ENCODE measurements at regions not wholly inside any gene's neighbourhood (a gene's known extent, or its start where the extent isn't known, plus 50 kb on each side); places are given as distances from the start of the nearest gene placed in this dataset.

DNA sequence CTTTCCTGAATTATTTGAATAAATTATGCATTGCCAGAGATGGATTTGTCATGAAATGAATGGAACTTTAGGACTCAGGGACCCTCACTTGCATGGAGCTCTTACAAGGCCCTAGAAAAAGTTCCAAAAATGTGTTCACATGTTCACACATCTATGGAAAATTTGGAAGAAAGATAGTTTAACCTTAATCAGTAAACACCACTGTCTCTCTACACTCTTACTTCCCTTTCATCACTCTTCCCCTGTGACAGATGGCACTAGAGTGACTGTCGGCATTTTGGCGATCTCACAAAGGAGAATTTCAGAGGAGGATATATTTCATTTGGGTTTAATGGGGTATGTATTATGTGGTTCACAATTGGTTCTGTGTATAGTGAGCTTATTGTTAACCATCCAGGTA lies 600.8 kb downstream of the IGSF11 start:
- Histone ChIP-seq H3K4me3 (ENCODE audit: low read depth, low read length) (no peak overlapping the region), H3K9me3 (no peaks in the 10 kb centered on the region), H3K27me3 (replicated peaks; ENCODE audit: control insufficient read depth, insufficient read depth, low read length) (no peaks in the 10 kb centered on the region), H3K4me1 (peaks cover 18% of the 10 kb centered on the region), H3K36me3 (ENCODE audit: control insufficient read depth, insufficient read depth, low read length) (no peaks in the 10 kb centered on the region)
- DNase-seq: no peak
- BruUV-seq (replicated peaks): no TSS peak
- TF ChIP-seq, protein P1, sequence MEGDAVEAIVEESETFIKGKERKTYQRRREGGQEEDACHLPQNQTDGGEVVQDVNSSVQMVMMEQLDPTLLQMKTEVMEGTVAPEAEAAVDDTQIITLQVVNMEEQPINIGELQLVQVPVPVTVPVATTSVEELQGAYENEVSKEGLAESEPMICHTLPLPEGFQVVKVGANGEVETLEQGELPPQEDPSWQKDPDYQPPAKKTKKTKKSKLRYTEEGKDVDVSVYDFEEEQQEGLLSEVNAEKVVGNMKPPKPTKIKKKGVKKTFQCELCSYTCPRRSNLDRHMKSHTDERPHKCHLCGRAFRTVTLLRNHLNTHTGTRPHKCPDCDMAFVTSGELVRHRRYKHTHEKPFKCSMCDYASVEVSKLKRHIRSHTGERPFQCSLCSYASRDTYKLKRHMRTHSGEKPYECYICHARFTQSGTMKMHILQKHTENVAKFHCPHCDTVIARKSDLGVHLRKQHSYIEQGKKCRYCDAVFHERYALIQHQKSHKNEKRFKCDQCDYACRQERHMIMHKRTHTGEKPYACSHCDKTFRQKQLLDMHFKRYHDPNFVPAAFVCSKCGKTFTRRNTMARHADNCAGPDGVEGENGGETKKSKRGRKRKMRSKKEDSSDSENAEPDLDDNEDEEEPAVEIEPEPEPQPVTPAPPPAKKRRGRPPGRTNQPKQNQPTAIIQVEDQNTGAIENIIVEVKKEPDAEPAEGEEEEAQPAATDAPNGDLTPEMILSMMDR (IDR thresholded peaks at IDR 0.05; ENCODE audit: insufficient read depth in 1 of 2, low read depth in 1 of 2, low read length in 1 of 2, severe bottlenecking in 1 of 2, unreplicated experiment in 1 of 2): no peak
- ChIA-PET CTCF (no interaction called here), POLR2A (no interaction called here)
- Mint-ChIP-seq H3K36me3 (ENCODE audit: insufficient read depth, unreplicated experiment) (no peaks in the 10 kb centered on the region), H3K27ac (ENCODE audit: unreplicated experiment) (no peak overlapping the region), H3K4me3 (ENCODE audit: unreplicated experiment) (no peak overlapping the region), H3K4me1 (ENCODE audit: low read depth, unreplicated experiment) (peaks cover 13% of the 10 kb centered on the region), H3K27me3 (ENCODE audit: insufficient read depth, unreplicated experiment) (no peaks in the 10 kb centered on the region), H3K9me3 (ENCODE audit: unreplicated experiment) (no peaks in the 10 kb centered on the region)
- intact Hi-C loops (cut with micrococcal nuclease; ENCODE audit: unreplicated experiment): no loop called here

DNA sequence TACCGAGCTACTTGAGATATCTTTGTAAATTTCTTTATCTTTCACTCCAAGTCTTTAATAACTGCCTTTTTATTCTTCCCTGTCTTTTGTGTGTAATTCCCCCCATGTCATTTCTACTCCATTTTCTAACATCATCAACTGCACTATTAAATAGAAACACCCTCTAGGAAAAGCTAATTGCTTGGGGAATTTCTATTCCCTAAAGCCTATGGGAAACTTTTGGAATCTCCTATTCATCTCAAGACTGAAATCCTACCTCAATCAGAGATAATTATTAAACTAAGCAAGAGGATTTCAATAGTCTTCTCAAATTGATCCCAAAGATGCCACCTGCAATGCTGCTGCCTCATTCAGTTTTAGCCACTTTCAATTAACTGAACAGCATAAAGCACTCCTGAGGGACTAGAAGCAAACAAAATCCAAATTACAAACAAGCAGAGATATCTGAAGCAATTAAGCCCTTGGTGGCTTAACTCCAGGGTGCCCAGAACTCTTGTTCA lies 598.7 kb downstream of the IGSF11 start:
- POLR2A ChIA-PET: no interaction called here
- Mint-ChIP-seq H3K36me3 (ENCODE audit: insufficient read depth, unreplicated experiment) (no peaks in the 10 kb centered on the region), H3K4me1 (ENCODE audit: low read depth, unreplicated experiment) (peaks cover 13% of the 10 kb centered on the region), H3K9me3 (ENCODE audit: unreplicated experiment) (no peaks in the 10 kb centered on the region), H3K27me3 (ENCODE audit: insufficient read depth, unreplicated experiment) (no peaks in the 10 kb centered on the region), H3K27ac (ENCODE audit: unreplicated experiment) (peak overlapping the region; percentile 29), H3K4me3 (ENCODE audit: unreplicated experiment) (no peak overlapping the region)
- no peaks in the 10 kb centered on the region for H3K36me3 ChIP-seq (ENCODE audit: control insufficient read depth, insufficient read depth, low read length)
- DNase-seq: no peak
- intact Hi-C loops (cut with micrococcal nuclease; ENCODE audit: unreplicated experiment): no loop called here
- TF ChIP-seq, protein P1 (IDR thresholded peaks at IDR 0.05; ENCODE audit: insufficient read depth in 1 of 2, low read depth in 1 of 2, low read length in 1 of 2, severe bottlenecking in 1 of 2, unreplicated experiment in 1 of 2): no peak
- no peak overlapping the region for H3K4me3 ChIP-seq (ENCODE audit: low read depth, low read length)
- H3K4me1 ChIP-seq: peaks cover 18% of the 10 kb centered on the region
- BruUV-seq (replicated peaks): no TSS peak
- H3K9me3 ChIP-seq: no peaks in the 10 kb centered on the region
- H3K27me3 ChIP-seq (replicated peaks; ENCODE audit: control insufficient read depth, insufficient read depth, low read length): no peaks in the 10 kb centered on the region
- CTCF ChIA-PET: no interaction called here

DNA sequence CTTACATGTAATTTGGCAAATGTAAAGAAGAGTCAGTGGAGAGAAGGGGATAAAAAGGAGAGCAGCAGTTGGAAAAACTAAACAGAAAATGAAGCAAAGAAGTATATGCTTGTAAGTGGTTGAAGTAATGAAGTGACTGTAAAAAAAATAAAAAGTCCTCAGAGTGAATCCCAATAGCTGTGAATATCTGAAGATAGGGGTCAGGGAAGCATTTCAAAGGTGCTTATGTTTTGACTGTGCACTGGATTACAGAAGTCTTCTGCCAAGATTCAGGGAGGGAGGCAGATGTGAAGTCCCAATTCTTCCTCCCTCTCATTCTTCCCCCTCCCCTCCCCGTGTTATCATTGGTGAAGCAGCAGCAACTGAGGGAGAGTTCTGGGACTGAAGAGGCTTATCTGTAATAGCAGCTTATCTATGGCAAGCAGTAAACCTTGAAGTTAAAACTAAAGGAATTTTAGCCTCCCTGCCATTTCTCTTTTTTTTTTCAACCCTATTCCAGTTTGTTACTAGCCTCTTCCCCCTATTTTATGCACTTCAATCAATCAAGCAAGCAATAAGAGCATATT lies 597.9 kb downstream of the IGSF11 start:
- peak in 1 of 2 experiments; percentile 23 for DNase-seq
- H3K27me3 Mint-ChIP-seq (ENCODE audit: insufficient read depth, unreplicated experiment): no peaks in the 10 kb centered on the region
- BruUV-seq (replicated peaks): no TSS peak
- H3K36me3 Mint-ChIP-seq (ENCODE audit: insufficient read depth, unreplicated experiment): no peaks in the 10 kb centered on the region
- ChIA-PET CTCF (no interaction called here), POLR2A (no interaction called here)
- TF ChIP-seq, protein P1 (IDR thresholded peaks at IDR 0.05; ENCODE audit: insufficient read depth in 1 of 2, low read depth in 1 of 2, low read length in 1 of 2, severe bottlenecking in 1 of 2, unreplicated experiment in 1 of 2): no peak
- H3K9me3 Mint-ChIP-seq (ENCODE audit: unreplicated experiment): no peaks in the 10 kb centered on the region
- intact Hi-C loops (cut with micrococcal nuclease; ENCODE audit: unreplicated experiment): no loop called here
- H3K4me3 Mint-ChIP-seq (ENCODE audit: unreplicated experiment): peak overlapping the region; percentile 23
- H3K27ac Mint-ChIP-seq (ENCODE audit: unreplicated experiment): peak overlapping the region; percentile 81
- H3K4me1 Mint-ChIP-seq (ENCODE audit: low read depth, unreplicated experiment): peaks cover 13% of the 10 kb centered on the region
- H3K27me3 ChIP-seq (replicated peaks; ENCODE audit: control insufficient read depth, insufficient read depth, low read length): no peaks in the 10 kb centered on the region
- H3K36me3 ChIP-seq (ENCODE audit: control insufficient read depth, insufficient read depth, low read length): no peaks in the 10 kb centered on the region
- no peaks in the 10 kb centered on the region for H3K9me3 ChIP-seq
- peaks cover 18% of the 10 kb centered on the region for H3K4me1 ChIP-seq
- no peak overlapping the region for H3K4me3 ChIP-seq (ENCODE audit: low read depth, low read length)
